Ascending aorta (tissue), 2 donors: ENCODE measurements at regions not wholly inside any gene's neighbourhood (a gene's known extent, or its start where the extent isn't known, plus 50 kb on each side); places are given as distances from the start of the nearest gene placed in this dataset.

Experiments
- DNase-seq, 2 donors: peaks; one replicate each; pipeline ENCODE4 v3.0.0-alpha.2; 2019; ENCODE audit warnings: low spot score in 2 of 2
- H3K27ac ChIP-seq, 2 donors: fragments of 200-600 bp; sonication (generic); one replicate each; pipeline ENCODE4 v1.5.1; 2016 to 2017; ENCODE audit warnings: mild to moderate bottlenecking in 1 of 2
- H3K27me3 ChIP-seq: fragments of 200-600 bp; sonication (generic); one replicate; pipeline ENCODE4 v1.5.1; 2017
- H3K36me3 ChIP-seq, 2 donors: fragments of 200-600 bp; sonication (generic); one replicate each; pipeline ENCODE4 v1.5.1; 2016
- H3K4me1 ChIP-seq, 2 donors: fragments of 200-600 bp; sonication (generic); one replicate each; pipeline ENCODE4 v1.5.1; 2016 to 2017; ENCODE audit warnings: mild to moderate bottlenecking in 1 of 2
- H3K4me3 ChIP-seq, 2 donors: fragments of 200-600 bp; sonication (generic); one replicate each; pipeline ENCODE4 v1.5.1; 2016 to 2017; ENCODE audit warnings: mild to moderate bottlenecking in 1 of 2
- H3K9me3 ChIP-seq, 2 donors: fragments of 200-600 bp; sonication (generic); one replicate each; pipeline ENCODE4 v1.5.1; 2016
- CTCF ChIP-seq, 3 experiments: fragments of 200-600 bp in 2 of 3; fragments of 450-650 bp in 1 of 3; sonication (generic) in 2 of 3; IDR thresholded peaks; one replicate each; pipeline ENCODE4 v1.5.1; 2016 to 2019; ENCODE audit warnings: antibody characterized with exemption in 3 of 3, mild to moderate bottlenecking in 1 of 3, moderate library complexity in 1 of 3
- intact Hi-C: fragments of 100-400 bp; cut with DNase I; formaldehyde crosslinking; loops from one replicate; pipeline ENCODE4 v1.15.1; 2023

- TF ChIP-seq CTCF (IDR thresholded peaks at IDR 0.05) = no peak
- no peak for DNase-seq
- intact Hi-C loops = no loop called here
- Histone ChIP-seq H3K27me3 (no peaks in the 10 kb centered on the region), H3K27ac (no peak overlapping the region), H3K4me3 (no peak overlapping the region), H3K36me3 (no peaks in the 10 kb centered on the region), H3K9me3 (no peaks in the 10 kb centered on the region), H3K4me1 (no peaks in the 10 kb centered on the region)
Measured at GRCh38 chr9:106634183-106634582, 228.8 kb upstream of the ZNF462 start.

GRCh38 chr9:106634641-106635040 is 228.3 kb upstream of the ZNF462 start:
- no peaks in the 10 kb centered on the region for H3K27me3 ChIP-seq
- no peaks in the 10 kb centered on the region for H3K9me3 ChIP-seq
- H3K36me3 ChIP-seq = no peaks in the 10 kb centered on the region
- no peak overlapping the region for H3K27ac ChIP-seq
- no peak overlapping the region for H3K4me3 ChIP-seq
- intact Hi-C loops = no loop called here
- no peak for DNase-seq
- H3K4me1 ChIP-seq = no peaks in the 10 kb centered on the region
- TF ChIP-seq CTCF (IDR thresholded peaks at IDR 0.05) = no peak

- intact Hi-C loops = no loop called here
- H3K4me1 ChIP-seq = no peaks in the 10 kb centered on the region
- H3K27me3 ChIP-seq = no peaks in the 10 kb centered on the region
- no peak overlapping the region for H3K4me3 ChIP-seq
- DNase-seq = no peak
- H3K9me3 ChIP-seq = no peaks in the 10 kb centered on the region
- no peaks in the 10 kb centered on the region for H3K36me3 ChIP-seq
- no peak for TF ChIP-seq CTCF (IDR thresholded peaks at IDR 0.05)
- no peak overlapping the region for H3K27ac ChIP-seq
Measured at GRCh38 chr9:106637486-106637885, 225.5 kb upstream of the ZNF462 start.

- DNase-seq = no peak
- H3K9me3 ChIP-seq = no peaks in the 10 kb centered on the region
- TF ChIP-seq CTCF (IDR thresholded peaks at IDR 0.05) = no peak
- no peaks in the 10 kb centered on the region for H3K36me3 ChIP-seq
- H3K27ac ChIP-seq = no peak overlapping the region
- H3K27me3 ChIP-seq = no peaks in the 10 kb centered on the region
- H3K4me3 ChIP-seq = no peak overlapping the region
- intact Hi-C loops = no loop called here
- no peaks in the 10 kb centered on the region for H3K4me1 ChIP-seq
Measured at GRCh38 chr9:106639873-106640568, 222.9 kb upstream of the ZNF462 start.

- Histone ChIP-seq H3K27me3 (no peaks in the 10 kb centered on the region), H3K36me3 (no peaks in the 10 kb centered on the region), H3K9me3 (no peaks in the 10 kb centered on the region), H3K27ac (no peak overlapping the region), H3K4me3 (no peak overlapping the region), H3K4me1 (no peaks in the 10 kb centered on the region)
- no peak for DNase-seq
- TF ChIP-seq CTCF (IDR thresholded peaks at IDR 0.05) = no peak
- intact Hi-C loops = no loop called here
Measured at GRCh38 chr9:106643211-106643930, 219.6 kb upstream of the ZNF462 start.
